ENCODE measurements at regions not wholly inside any gene's neighbourhood (a gene's known extent, or its start where the extent isn't known, plus 50 kb on each side); places are given as distances from the start of the nearest gene placed in this dataset.

- DNase-seq = no peak
- H3K9me3 Mint-ChIP-seq = no peaks in the 10 kb centered on the region; a peak in 2 of 5 replicates
- no peaks in the 10 kb centered on the region for H3K79me2 ChIP-seq (ENCODE audit: insufficient read depth, low read length)
- no peak overlapping the region for H3K27ac Mint-ChIP-seq
- H2BK5ac ChIP-seq (ENCODE audit: insufficient read length, low read length) = no peak overlapping the region
- no peak overlapping the region for H3T11ph ChIP-seq (ENCODE audit: low read length)
- H3K27me3 ChIP-seq (ENCODE audit: insufficient read depth, low read length) = no peaks in the 10 kb centered on the region
- H3K4ac ChIP-seq (ENCODE audit: low read depth, low read length) = no peak overlapping the region
- H4K91ac ChIP-seq (ENCODE audit: insufficient read length, low read depth, low read length) = no peak overlapping the region
- H3K23me2 ChIP-seq (ENCODE audit: insufficient read length, low read depth, low read length, poor library complexity, severe bottlenecking) = no peaks in the 10 kb centered on the region
- H2AFZ ChIP-seq (ENCODE audit: low read length) = no peak overlapping the region
- H3K9ac ChIP-seq (ENCODE audit: extremely low read depth, insufficient read length, low read length) = no peak overlapping the region
- H3K4me1 Mint-ChIP-seq = 0 out of 4 replicates have a peak, but pooled peaks cover 0 to 3% of the 10 kb centered on the region in 2 experiments
- H4K8ac ChIP-seq (replicated peaks; ENCODE audit: insufficient read length, low read depth, low read length) = no peak overlapping the region
- no peak overlapping the region for H3K23ac ChIP-seq (ENCODE audit: insufficient read length, low read depth, low read length)
- H3K18ac ChIP-seq (ENCODE audit: insufficient read length, low read depth, low read length) = no peak overlapping the region
- H3K27me3 Mint-ChIP-seq (ENCODE audit: low read depth) = no peaks in the 10 kb centered on the region
- no peaks in the 10 kb centered on the region for H3K9me3 ChIP-seq (ENCODE audit: control insufficient read depth, low read depth, low read length)
- H2AK5ac ChIP-seq (ENCODE audit: insufficient read length, low read length) = no peak overlapping the region
- H2BK120ac ChIP-seq (ENCODE audit: low read depth, low read length, poor library complexity, severe bottlenecking) = no peak overlapping the region
- no peaks in the 10 kb centered on the region for H3K4me1 ChIP-seq (ENCODE audit: insufficient read depth, low read length)
- H3K4me2 ChIP-seq (ENCODE audit: insufficient read depth, insufficient read length, low read length) = no peak overlapping the region
- H3K56ac ChIP-seq (ENCODE audit: insufficient read length, low read depth, low read length) = no peak overlapping the region
- H4K20me1 ChIP-seq (ENCODE audit: control insufficient read depth, insufficient read depth, insufficient read length) = no peaks in the 10 kb centered on the region
- H2BK20ac ChIP-seq (ENCODE audit: low read depth, low read length, poor library complexity, severe bottlenecking) = no peak overlapping the region
- no peaks in the 10 kb centered on the region for H3K79me1 ChIP-seq (ENCODE audit: insufficient read depth, low read depth, low read length, poor library complexity, severe bottlenecking)
- H3K4me3 Mint-ChIP-seq = no peak overlapping the region
- H3K36me3 Mint-ChIP-seq (ENCODE audit: insufficient read depth in 1 of 3, low read depth in 3 of 3) = no peaks in the 10 kb centered on the region; a peak in 1 of 7 replicates
- WGBS (ENCODE audit: extremely low coverage, insufficient read length, low lambda C conversion rate) = no CpG with 5 or more reads among the region's 2 CpGs
- no peak overlapping the region for H2BK15ac ChIP-seq (ENCODE audit: low read depth, low read length)
- no peak for TF ChIP-seq CTCF (conservative IDR thresholded peaks at IDR 0.05)
- H3K14ac ChIP-seq (ENCODE audit: insufficient read depth, low read length) = no peak overlapping the region
- no peak overlapping the region for H2BK12ac ChIP-seq (ENCODE audit: insufficient read length, low read depth, low read length)
- H3K27ac ChIP-seq (ENCODE audit: insufficient read length, low read depth, low read length) = no peak overlapping the region
- H4K5ac ChIP-seq (ENCODE audit: insufficient read length, low read depth, low read length) = no peak overlapping the region
Measured at GRCh38 chr14:30373526-30373925, 185.4 kb upstream of the G2E3 start.

Data from H9 (cell line).